CD4-positive, alpha-beta T cell treated with Interleukin-17A for 4 hours (primary cell): ENCODE measurements at regions not wholly inside any gene's neighbourhood (a gene's known extent, or its start where the extent isn't known, plus 50 kb on each side); places are given as distances from the start of the nearest gene placed in this dataset.

Experiments used
- DNase-seq: peaks from one replicate; pipeline ENCODE4 v3.0.0-alpha.2; 2020; ENCODE audit warnings: mixed read lengths

- DNase-seq, result no peak
Observed at GRCh38 chr6:164200071-164200470, 785.6 kb downstream of the QKI start.

DNA sequence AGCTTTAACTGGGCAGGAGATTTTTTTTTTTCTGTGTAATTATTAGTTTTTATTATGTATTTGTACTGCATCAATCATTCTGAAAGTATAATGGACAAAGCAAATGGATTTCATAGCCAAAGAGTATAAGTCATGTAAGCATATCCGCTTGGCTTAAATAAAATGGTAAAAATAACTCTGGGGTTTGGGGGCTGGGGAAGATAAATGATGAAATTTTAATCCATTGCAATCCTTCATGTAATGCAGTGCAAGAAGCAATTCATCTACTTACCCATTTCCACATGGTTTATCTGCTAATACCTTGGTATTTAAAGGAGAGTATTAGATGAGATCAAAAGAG is 781.4 kb downstream of the QKI start:
- DNase-seq, result no peak

- no peak for DNase-seq
Observed at GRCh38 chr6:164195278-164195941, 780.9 kb downstream of the QKI start.

DNA sequence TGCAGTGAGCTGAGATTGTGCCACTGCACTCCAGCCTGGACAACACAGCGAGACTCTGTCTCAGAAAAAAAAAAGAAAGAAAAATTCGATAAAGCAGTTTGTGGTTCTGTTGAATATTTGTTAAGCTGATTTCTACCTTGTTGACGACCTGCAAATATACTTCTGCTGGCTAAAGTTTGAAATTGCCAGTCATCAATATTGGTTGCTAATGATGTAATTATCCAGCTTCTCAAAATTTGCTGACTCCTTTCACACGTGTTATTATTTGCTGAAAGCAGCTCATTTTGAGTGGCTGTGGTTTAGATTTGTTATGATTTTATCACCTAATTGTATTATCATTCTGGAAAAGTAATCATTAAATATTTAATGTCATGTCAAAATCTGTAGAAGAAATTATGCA is 774.3 kb downstream of the QKI start:
- DNase-seq, result no peak

- DNase-seq, result no peak
Observed at GRCh38 chr6:164185471-164185871, 771.0 kb downstream of the QKI start.

GRCh38 chr6:164184410-164184809 is 769.9 kb downstream of the QKI start:
- no peak for DNase-seq

DNA sequence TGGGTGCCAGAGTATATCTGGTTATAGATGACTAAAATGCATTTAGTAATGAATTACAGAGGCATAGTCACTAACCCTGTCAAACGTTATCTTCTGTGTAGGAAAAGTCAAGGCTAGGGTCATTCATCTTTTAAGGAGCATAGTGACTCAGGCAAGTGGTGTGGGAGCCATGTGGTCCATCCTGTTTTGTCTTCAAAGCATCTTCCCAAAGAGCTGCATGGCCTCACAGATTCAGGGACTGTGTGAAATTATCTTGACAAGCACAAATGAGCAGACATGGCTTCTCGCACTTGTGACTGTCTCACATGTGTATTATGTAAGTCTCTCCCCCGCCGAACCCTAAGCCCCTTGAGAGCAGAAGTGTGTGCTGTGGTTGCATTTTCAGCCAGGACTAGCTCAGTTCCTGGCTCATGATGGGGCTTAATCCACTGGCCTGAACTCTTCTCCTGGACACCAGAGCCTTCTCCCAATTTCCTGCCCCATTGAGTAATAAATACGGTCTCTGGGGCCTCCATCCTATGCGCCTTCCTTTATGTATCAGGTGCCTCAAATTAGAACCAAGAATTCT is 769.1 kb downstream of the QKI start:
- no peak for DNase-seq

DNA sequence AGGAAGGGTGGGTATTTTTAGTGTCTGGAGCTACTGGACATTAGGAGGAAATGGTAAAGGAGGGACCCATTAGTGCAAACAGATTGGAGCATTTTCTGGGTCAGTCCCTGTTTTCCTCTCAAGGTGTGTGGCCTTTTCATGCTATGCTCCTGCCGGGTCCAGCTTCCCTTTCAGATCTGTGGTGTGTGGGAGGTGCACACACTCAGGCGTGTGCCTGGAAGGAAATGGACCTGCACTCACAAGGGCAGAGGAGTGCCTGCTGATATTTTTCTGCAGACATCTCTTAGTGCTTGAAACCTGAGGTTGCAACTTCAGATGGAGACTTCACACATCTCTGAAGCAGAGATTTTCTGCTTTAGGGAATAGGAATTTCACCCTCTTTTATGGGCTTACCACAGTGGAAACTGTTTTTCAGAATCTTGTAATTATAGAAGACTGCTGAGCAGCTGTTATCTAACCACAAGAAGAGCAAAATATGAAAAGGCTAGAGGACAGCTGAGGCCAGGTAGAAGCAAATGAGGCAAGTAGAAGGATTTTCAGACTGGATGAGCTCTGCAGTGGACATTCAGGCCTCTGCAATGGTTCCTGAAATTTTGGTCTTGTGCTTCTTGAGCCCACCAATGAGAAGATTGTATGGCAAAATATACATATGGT is 764.3 kb downstream of the QKI start:
- DNase-seq, result no peak

GRCh38 chr6:164169355-164169754 is 754.8 kb downstream of the QKI start:
- DNase-seq, result no peak

GRCh38 chr6:164168595-164168994 is 754.1 kb downstream of the QKI start:
- no peak for DNase-seq

DNA sequence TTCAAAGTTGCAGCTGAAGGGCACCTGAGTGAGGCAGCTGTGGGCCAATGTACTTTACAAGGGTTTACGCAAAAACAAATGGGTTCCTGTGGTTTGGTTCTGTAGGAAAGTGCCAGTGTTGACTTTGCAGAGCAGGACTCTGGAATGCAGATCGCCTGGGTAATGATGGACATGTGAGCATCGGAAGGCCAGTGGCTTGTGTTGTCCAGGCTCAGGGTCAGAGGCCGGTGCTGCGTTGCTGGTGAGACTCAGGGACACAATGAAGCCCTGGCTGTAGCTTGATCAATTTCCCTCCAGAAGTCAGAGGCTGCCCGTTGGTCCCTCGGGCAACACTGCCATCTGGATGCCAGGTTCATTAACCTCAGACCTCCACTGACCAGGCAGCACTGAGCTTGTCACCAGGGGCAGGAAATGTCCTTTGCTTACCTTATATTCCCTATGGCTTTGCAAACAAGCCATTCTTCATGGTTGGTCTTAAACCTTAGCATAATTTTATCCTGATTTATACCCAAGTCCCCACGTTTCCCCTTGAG is 753.4 kb downstream of the QKI start:
- DNase-seq, result no peak

- DNase-seq, result no peak
Observed at GRCh38 chr6:164166996-164167395, 752.5 kb downstream of the QKI start.

- DNase-seq, result no peak
Observed at GRCh38 chr6:164166515-164166914, 752.0 kb downstream of the QKI start.

DNA sequence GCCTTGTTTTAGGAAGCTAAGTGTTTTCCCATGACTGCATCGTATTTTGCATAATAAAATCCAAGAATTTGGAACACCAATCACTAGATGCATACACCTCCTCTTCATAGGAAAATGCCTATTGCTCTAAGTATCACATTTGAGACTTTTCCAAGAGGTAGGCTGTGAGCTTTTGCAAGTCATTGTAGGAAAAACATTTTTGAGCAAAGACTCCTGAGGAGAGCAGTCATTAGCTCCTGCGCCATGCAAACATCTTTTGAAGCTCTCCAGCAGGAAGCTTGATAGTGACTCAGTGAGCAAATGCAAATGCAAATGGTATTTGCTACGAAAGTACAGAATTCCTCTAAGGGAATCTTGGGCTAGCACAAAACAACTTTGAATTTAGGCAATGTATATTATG is 750.4 kb downstream of the QKI start:
- DNase-seq, result no peak

DNA sequence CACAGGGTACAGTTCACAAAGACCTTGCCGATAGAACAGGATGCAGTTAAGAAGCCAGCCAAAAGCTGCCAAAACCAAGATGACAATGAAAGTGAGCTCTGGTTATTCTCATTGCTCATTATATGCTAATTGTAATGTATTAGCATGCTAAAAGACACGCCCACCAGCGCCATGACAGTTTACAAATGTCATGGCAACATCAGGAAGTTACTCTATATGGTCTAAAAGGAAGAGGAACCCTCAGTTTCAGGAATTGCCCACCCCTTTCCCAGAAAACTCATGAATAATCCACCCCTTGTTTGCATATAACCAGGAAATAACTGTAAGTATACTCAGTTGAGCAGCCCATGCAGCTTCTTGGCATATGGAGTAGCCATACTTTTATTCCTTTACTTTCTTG is 748.7 kb downstream of the QKI start:
- no peak for DNase-seq

GRCh38 chr6:164159061-164159460 is 744.5 kb downstream of the QKI start:
- DNase-seq, result no peak

- DNase-seq, result no peak
Observed at GRCh38 chr6:164154588-164154987, 740.1 kb downstream of the QKI start.

DNA sequence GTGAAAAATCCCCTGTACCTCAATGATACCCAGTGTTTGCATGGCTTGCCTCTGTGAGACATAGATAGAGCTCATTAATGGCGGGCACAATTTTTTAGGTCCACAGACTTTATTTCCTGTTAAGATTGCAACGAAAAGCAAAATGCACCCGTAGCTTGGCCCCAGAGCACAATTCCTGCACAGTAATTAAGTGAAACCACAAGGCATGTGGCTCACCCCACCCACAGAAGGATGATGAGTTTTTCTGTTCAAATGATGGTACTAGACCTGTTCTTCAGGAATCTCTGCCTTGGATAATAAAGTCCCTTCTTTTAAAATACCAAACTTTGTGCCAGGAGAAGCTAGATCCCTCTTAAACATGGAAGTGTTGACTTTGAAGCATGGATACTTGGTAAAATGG is 738.1 kb downstream of the QKI start:
- no peak for DNase-seq

- DNase-seq, result no peak
Observed at GRCh38 chr6:164151161-164152120, 736.9 kb downstream of the QKI start.

- no peak for DNase-seq
Observed at GRCh38 chr6:164150232-164150631, 735.7 kb downstream of the QKI start.

DNA sequence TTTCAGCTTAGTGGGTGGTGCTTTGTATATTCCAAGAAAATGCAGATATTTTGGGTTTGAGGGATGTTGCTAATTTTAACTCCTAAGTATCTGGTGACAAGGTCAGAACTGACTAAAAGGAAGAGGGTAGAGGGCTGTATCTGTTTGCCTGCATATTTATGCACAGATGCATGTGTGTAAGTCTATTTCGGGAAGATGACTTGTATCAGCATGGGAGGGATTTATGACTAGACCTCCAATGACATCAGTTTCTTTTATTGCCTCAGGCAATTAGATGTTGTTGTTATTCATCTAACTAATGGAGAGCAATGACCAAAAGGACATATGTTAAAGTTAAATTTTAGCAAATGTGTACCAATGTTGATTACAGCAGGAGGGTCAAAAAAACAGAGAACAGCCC is 734.3 kb downstream of the QKI start:
- DNase-seq, result no peak

DNA sequence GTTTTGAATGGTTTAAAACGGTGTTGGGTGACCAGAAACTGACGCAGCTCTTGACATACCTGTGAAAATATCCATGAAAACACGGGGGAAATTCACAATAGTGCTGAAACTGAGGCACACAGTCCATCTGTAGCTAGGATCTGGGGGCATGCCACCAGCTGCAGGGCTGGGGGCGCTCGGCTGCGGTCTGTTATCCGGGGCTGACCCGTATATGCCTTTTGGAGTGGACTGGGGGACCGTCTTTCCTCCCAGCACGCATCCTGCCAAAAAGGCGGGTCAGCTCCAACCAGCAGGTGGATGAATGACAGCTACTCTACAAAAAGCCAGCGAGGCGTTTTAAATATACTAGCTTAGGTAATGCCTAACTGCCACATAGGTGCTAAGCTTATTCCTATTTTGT is 729.8 kb downstream of the QKI start:
- no peak for DNase-seq

DNA sequence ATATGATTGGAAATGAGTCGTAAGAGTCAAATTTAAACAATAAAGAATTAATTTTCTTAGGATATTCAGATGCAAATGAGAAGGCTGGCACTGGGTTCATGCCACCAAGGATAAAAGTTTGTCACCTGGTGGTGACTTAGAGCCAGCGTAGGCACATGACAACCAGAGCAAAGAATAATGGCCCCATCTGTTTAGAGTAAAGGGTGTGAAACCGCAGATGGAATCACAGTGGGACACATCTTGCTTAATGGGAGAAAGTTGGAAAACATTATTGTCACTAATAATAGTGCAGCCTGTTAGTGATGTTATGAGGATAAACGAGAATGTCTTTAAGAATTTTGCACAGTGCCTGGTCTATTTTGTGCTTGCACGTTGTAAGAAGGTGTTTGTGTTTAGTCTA is 727.8 kb downstream of the QKI start:
- DNase-seq, result no peak
